ENCODE measurements at regions not wholly inside any gene's neighbourhood (a gene's known extent, or its start where the extent isn't known, plus 50 kb on each side); places are given as distances from the start of the nearest gene placed in this dataset.
A peak's percentile ranks its signal among the peaks of the same experiment; 100 is the strongest.
"Not testable (repeated sequence)": the region's sequence is repeated elsewhere in the genome, so short reads cannot be mapped to it uniquely, and the experiment has no call there.

- H3K27me3 Mint-ChIP-seq (ENCODE audit: low read depth): no peaks in the 10 kb centered on the region
- peak overlapping the region; percentile 71 for H3K4me3 Mint-ChIP-seq
- H3K9me3 Mint-ChIP-seq: peaks cover 11% of the 10 kb centered on the region
- peak; percentile 75 for DNase-seq
- CTCF ChIA-PET: no interaction called here
- peak overlapping the region; percentile 63 for H3K27ac Mint-ChIP-seq
- peaks cover 44% of the 10 kb centered on the region for H3K4me1 Mint-ChIP-seq (ENCODE audit: low read depth)
- peaks cover 2% of the 10 kb centered on the region for H3K36me3 Mint-ChIP-seq (ENCODE audit: low read depth)
- intact Hi-C loops (cut with micrococcal nuclease): loop anchor here (1.0 to 5.0 kb wide), 5 partner anchors 9 to 472 kb away; partner anchors contain the start of gene SUN1
Observed at GRCh38 chr7:359766-360361, 69.9 kb downstream of the FOXL3 start.

GRCh38 chr7:360454-361100 lies 70.6 kb downstream of the FOXL3 start:
- Mint-ChIP-seq H3K27ac (peak overlapping the region; percentile 63), H3K27me3 (ENCODE audit: low read depth) (no peaks in the 10 kb centered on the region), H3K4me1 (ENCODE audit: low read depth) (peaks cover 49% of the 10 kb centered on the region), H3K9me3 (peaks cover 11% of the 10 kb centered on the region), H3K4me3 (peak overlapping the region; percentile 71), H3K36me3 (ENCODE audit: low read depth) (peaks cover 2% of the 10 kb centered on the region)
- intact Hi-C loops (cut with micrococcal nuclease): loop anchor here (1.0 to 5.0 kb wide), 5 partner anchors 9 to 472 kb away; partner anchors contain the start of gene SUN1
- CTCF ChIA-PET: no interaction called here
- DNase-seq: peak; percentile 81

- H3K9me3 Mint-ChIP-seq: peaks cover 11% of the 10 kb centered on the region
- CTCF ChIA-PET; H3K4me3 Mint-ChIP-seq; H3K27me3 Mint-ChIP-seq (ENCODE audit: low read depth); DNase-seq; H3K36me3 Mint-ChIP-seq (ENCODE audit: low read depth); H3K27ac Mint-ChIP-seq: not testable (repeated sequence)
- intact Hi-C loops (cut with micrococcal nuclease): loop anchor here (5.0 kb wide), 4 partner anchors 214 to 471 kb away; partner anchors contain the start of gene SUN1
- H3K4me1 Mint-ChIP-seq (ENCODE audit: low read depth): peaks cover 55% of the 10 kb centered on the region
Observed at GRCh38 chr7:361182-361581, 71.2 kb downstream of the FOXL3 start.

- Mint-ChIP-seq H3K27ac (peak overlapping the region; percentile 79), H3K27me3 (ENCODE audit: low read depth) (no peaks in the 10 kb centered on the region), H3K9me3 (peaks cover 11% of the 10 kb centered on the region), H3K4me1 (ENCODE audit: low read depth) (peaks cover 62% of the 10 kb centered on the region), H3K36me3 (ENCODE audit: low read depth) (peaks cover 2% of the 10 kb centered on the region), H3K4me3 (peak overlapping the region; percentile 67)
- CTCF ChIA-PET: interaction anchor here (1.2 kb wide), 2 partner anchors 29 to 275 kb away, joined by 3 read pairs; no protein-coding TSS in a partner anchor
- intact Hi-C loops (cut with micrococcal nuclease): loop anchor here (2.0 to 5.0 kb wide), 5 partner anchors 215 to 515 kb away; partner anchors contain the start of genes GET4 and SUN1
- DNase-seq: no peak
Observed at GRCh38 chr7:361680-362401, 71.9 kb downstream of the FOXL3 start.

GRCh38 chr7:362402-363096 lies 72.6 kb downstream of the FOXL3 start:
- peaks cover 2% of the 10 kb centered on the region for H3K36me3 Mint-ChIP-seq (ENCODE audit: low read depth)
- peak overlapping the region; percentile 79 for H3K27ac Mint-ChIP-seq
- CTCF ChIA-PET: interaction anchor here (1.2 kb wide), 2 partner anchors 29 to 274 kb away, joined by 3 read pairs; no protein-coding TSS in a partner anchor
- H3K27me3 Mint-ChIP-seq (ENCODE audit: low read depth): no peaks in the 10 kb centered on the region
- DNase-seq: peak; percentile 69
- H3K4me1 Mint-ChIP-seq (ENCODE audit: low read depth): peaks cover 66% of the 10 kb centered on the region
- peaks cover 11% of the 10 kb centered on the region for H3K9me3 Mint-ChIP-seq
- H3K4me3 Mint-ChIP-seq: peak overlapping the region; percentile 67
- intact Hi-C loops (cut with micrococcal nuclease): loop anchor here (2.0 to 5.0 kb wide), 5 partner anchors 215 to 514 kb away; partner anchors contain the start of genes GET4 and SUN1

- H3K9me3 Mint-ChIP-seq: peaks cover 5% of the 10 kb centered on the region
- no peak overlapping the region for H3K27ac Mint-ChIP-seq
- peaks cover 66% of the 10 kb centered on the region for H3K4me1 Mint-ChIP-seq (ENCODE audit: low read depth)
- no peaks in the 10 kb centered on the region for H3K36me3 Mint-ChIP-seq (ENCODE audit: low read depth)
- DNase-seq: peak; percentile 55
- H3K4me3 Mint-ChIP-seq: no peak overlapping the region
- H3K27me3 Mint-ChIP-seq (ENCODE audit: low read depth): no peaks in the 10 kb centered on the region
- CTCF ChIA-PET: interaction anchor here (1.0 kb wide), 1 partner anchor 246 kb away, joined by 3 read pairs; no protein-coding TSS in a partner anchor
- intact Hi-C loops (cut with micrococcal nuclease): loop anchor here (2.0 to 5.0 kb wide), 5 partner anchors 216 to 513 kb away; partner anchors contain the start of genes GET4 and SUN1
Observed at GRCh38 chr7:363626-364025, 73.7 kb downstream of the FOXL3 start.

GRCh38 chr7:364536-364935 lies 74.6 kb downstream of the FOXL3 start:
- CTCF ChIA-PET: interaction anchor here (1.0 kb wide), 1 partner anchor 245 kb away, joined by 3 read pairs; no protein-coding TSS in a partner anchor
- peaks cover 66% of the 10 kb centered on the region for H3K4me1 Mint-ChIP-seq (ENCODE audit: low read depth)
- H3K27ac Mint-ChIP-seq: no peak overlapping the region
- H3K27me3 Mint-ChIP-seq (ENCODE audit: low read depth): no peaks in the 10 kb centered on the region
- DNase-seq: no peak
- intact Hi-C loops (cut with micrococcal nuclease): loop anchor here (5.0 kb wide), 4 partner anchors 217 to 468 kb away; partner anchors contain the start of gene SUN1
- H3K4me3 Mint-ChIP-seq: no peak overlapping the region
- no peaks in the 10 kb centered on the region for H3K36me3 Mint-ChIP-seq (ENCODE audit: low read depth)
- no peaks in the 10 kb centered on the region for H3K9me3 Mint-ChIP-seq

GRCh38 chr7:365593-365992 lies 75.6 kb downstream of the FOXL3 start:
- CTCF ChIA-PET: interaction anchor here (0.6 kb wide), 1 partner anchor 57 kb away, joined by 3 read pairs; no protein-coding TSS in a partner anchor
- DNase-seq: no peak
- H3K4me1 Mint-ChIP-seq (ENCODE audit: low read depth): peaks cover 58% of the 10 kb centered on the region
- no peak overlapping the region for H3K27ac Mint-ChIP-seq
- no peaks in the 10 kb centered on the region for H3K36me3 Mint-ChIP-seq (ENCODE audit: low read depth)
- no peak overlapping the region for H3K4me3 Mint-ChIP-seq
- intact Hi-C loops (cut with micrococcal nuclease): no loop called here
- H3K9me3 Mint-ChIP-seq: no peaks in the 10 kb centered on the region
- H3K27me3 Mint-ChIP-seq (ENCODE audit: low read depth): no peaks in the 10 kb centered on the region

GRCh38 chr7:366161-366803 lies 76.3 kb downstream of the FOXL3 start:
- intact Hi-C loops (cut with micrococcal nuclease): loop anchor here (2.0 kb wide), 1 partner anchor 15 kb away; no protein-coding TSS in a partner anchor
- Mint-ChIP-seq H3K36me3 (ENCODE audit: low read depth) (no peaks in the 10 kb centered on the region), H3K4me3 (peak overlapping the region; percentile 44), H3K4me1 (ENCODE audit: low read depth) (peaks cover 53% of the 10 kb centered on the region), H3K9me3 (no peaks in the 10 kb centered on the region), H3K27ac (no peak overlapping the region), H3K27me3 (ENCODE audit: low read depth) (no peaks in the 10 kb centered on the region)
- CTCF ChIA-PET: interaction anchor here (0.6 kb wide), 1 partner anchor 56 kb away, joined by 3 read pairs; no protein-coding TSS in a partner anchor
- no peak for DNase-seq

GRCh38 chr7:367351-367901 lies 77.5 kb downstream of the FOXL3 start:
- CTCF ChIA-PET: interaction anchor here (0.6 kb wide), 1 partner anchor 211 kb away, joined by 5 read pairs; no protein-coding TSS in a partner anchor
- H3K9me3 Mint-ChIP-seq: no peaks in the 10 kb centered on the region
- no peak for DNase-seq
- H3K4me1 Mint-ChIP-seq (ENCODE audit: low read depth): peaks cover 45% of the 10 kb centered on the region
- H3K27me3 Mint-ChIP-seq (ENCODE audit: low read depth): no peaks in the 10 kb centered on the region
- H3K36me3 Mint-ChIP-seq (ENCODE audit: low read depth): no peaks in the 10 kb centered on the region
- intact Hi-C loops (cut with micrococcal nuclease): loop anchor here (2.0 kb wide), 1 partner anchor 13 kb away; no protein-coding TSS in a partner anchor
- H3K4me3 Mint-ChIP-seq: no peak overlapping the region
- H3K27ac Mint-ChIP-seq: no peak overlapping the region

All from activated naive CD4-positive, alpha-beta T cell treated with anti-CD3 and anti-CD28 coated beads for 36 hours (primary cell).